ENCODE measurements at regions not wholly inside any gene's neighbourhood (a gene's known extent, or its start where the extent isn't known, plus 50 kb on each side); places are given as distances from the start of the nearest gene placed in this dataset.
"Not testable (repeated sequence)": the region's sequence is repeated elsewhere in the genome, so short reads cannot be mapped to it uniquely, and the experiment has no call there.

- Histone ChIP-seq H4K20me1 (ENCODE audit: insufficient read depth, low read length) (no peaks in the 10 kb centered on the region), H3K27me3 (ENCODE audit: insufficient read depth, low read length) (no peaks in the 10 kb centered on the region), H3K4me1 (ENCODE audit: insufficient read depth, low read length) (no peaks in the 10 kb centered on the region), H3K36me3 (ENCODE audit: insufficient read depth, low read length) (no peaks in the 10 kb centered on the region), H2AFZ (ENCODE audit: low read depth, low read length) (no peak overlapping the region), H3K27ac (ENCODE audit: low read depth, low read length) (no peak overlapping the region), H3K4me3 (ENCODE audit: insufficient read depth, low read depth, low read length) (no peak overlapping the region), H3K9me3 (ENCODE audit: insufficient read depth, low read depth, low read length) (no peaks in the 10 kb centered on the region), H3K79me2 (ENCODE audit: insufficient read depth, low read length) (no peaks in the 10 kb centered on the region), H3K9ac (ENCODE audit: low read length) (no peak overlapping the region), H3K4me2 (ENCODE audit: low read length) (no peak overlapping the region)
- Mint-ChIP-seq H3K36me3 (ENCODE audit: low read depth, unreplicated experiment) (no peaks in the 10 kb centered on the region), H3K27me3 (ENCODE audit: low read depth, unreplicated experiment) (peaks cover 16% of the 10 kb centered on the region), H3K4me3 (ENCODE audit: unreplicated experiment) (no peak overlapping the region), H3K9me3 (ENCODE audit: unreplicated experiment) (no peaks in the 10 kb centered on the region), H3K4me1 (ENCODE audit: low read depth, unreplicated experiment) (no peaks in the 10 kb centered on the region), H3K27ac (ENCODE audit: unreplicated experiment) (no peak overlapping the region)
- FAIRE-seq (no peak), DNase-seq (ENCODE audit: low read depth) (no peak)
- TF ChIP-seq, protein P1, sequence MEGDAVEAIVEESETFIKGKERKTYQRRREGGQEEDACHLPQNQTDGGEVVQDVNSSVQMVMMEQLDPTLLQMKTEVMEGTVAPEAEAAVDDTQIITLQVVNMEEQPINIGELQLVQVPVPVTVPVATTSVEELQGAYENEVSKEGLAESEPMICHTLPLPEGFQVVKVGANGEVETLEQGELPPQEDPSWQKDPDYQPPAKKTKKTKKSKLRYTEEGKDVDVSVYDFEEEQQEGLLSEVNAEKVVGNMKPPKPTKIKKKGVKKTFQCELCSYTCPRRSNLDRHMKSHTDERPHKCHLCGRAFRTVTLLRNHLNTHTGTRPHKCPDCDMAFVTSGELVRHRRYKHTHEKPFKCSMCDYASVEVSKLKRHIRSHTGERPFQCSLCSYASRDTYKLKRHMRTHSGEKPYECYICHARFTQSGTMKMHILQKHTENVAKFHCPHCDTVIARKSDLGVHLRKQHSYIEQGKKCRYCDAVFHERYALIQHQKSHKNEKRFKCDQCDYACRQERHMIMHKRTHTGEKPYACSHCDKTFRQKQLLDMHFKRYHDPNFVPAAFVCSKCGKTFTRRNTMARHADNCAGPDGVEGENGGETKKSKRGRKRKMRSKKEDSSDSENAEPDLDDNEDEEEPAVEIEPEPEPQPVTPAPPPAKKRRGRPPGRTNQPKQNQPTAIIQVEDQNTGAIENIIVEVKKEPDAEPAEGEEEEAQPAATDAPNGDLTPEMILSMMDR (IDR thresholded peaks at IDR 0.05; ENCODE audit: insufficient read depth, low read depth, low read length): no peak
- TF ChIP-seq EZH2 (IDR thresholded peaks at IDR 0.05; ENCODE audit: insufficient read depth, low read length): no peak
Observed at GRCh38 chr19:34049944-34050343, 122.4 kb upstream of the LSM14A start.

DNA sequence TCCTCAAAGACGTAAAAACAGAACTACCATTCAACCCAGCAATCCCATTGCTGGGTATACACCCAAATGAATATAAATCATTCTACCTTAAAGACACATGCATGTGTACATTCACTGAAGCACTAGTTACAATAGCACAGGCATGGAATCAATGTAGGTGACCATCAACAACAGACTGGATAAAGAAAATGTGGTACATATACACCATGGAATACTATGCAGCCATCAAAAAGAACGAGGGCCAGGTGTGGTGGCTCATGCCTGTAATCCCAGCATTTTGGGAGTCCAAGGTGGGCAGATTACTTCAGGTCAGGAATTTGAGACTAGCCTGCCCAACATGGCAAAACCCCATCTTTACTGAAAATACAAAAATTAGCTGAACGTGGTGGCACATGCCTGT, 121.9 kb upstream of the LSM14A start:
- H3K4me2 ChIP-seq (ENCODE audit: low read length); H3K27me3 ChIP-seq (ENCODE audit: insufficient read depth, low read length); H3K27ac Mint-ChIP-seq (ENCODE audit: unreplicated experiment); H2AFZ ChIP-seq (ENCODE audit: low read depth, low read length); H3K4me3 Mint-ChIP-seq (ENCODE audit: unreplicated experiment); H3K4me1 ChIP-seq (ENCODE audit: insufficient read depth, low read length); H3K36me3 ChIP-seq (ENCODE audit: insufficient read depth, low read length); H3K4me1 Mint-ChIP-seq (ENCODE audit: low read depth, unreplicated experiment); H3K9me3 Mint-ChIP-seq (ENCODE audit: unreplicated experiment); FAIRE-seq; H3K4me3 ChIP-seq (ENCODE audit: insufficient read depth, low read depth, low read length); H3K9ac ChIP-seq (ENCODE audit: low read length); H3K27ac ChIP-seq (ENCODE audit: low read depth, low read length); H3K36me3 Mint-ChIP-seq (ENCODE audit: low read depth, unreplicated experiment); H3K9me3 ChIP-seq (ENCODE audit: insufficient read depth, low read depth, low read length); H4K20me1 ChIP-seq (ENCODE audit: insufficient read depth, low read length); DNase-seq (ENCODE audit: low read depth); H3K79me2 ChIP-seq (ENCODE audit: insufficient read depth, low read length): not testable (repeated sequence)
- peaks cover 16% of the 10 kb centered on the region for H3K27me3 Mint-ChIP-seq (ENCODE audit: low read depth, unreplicated experiment)

DNA sequence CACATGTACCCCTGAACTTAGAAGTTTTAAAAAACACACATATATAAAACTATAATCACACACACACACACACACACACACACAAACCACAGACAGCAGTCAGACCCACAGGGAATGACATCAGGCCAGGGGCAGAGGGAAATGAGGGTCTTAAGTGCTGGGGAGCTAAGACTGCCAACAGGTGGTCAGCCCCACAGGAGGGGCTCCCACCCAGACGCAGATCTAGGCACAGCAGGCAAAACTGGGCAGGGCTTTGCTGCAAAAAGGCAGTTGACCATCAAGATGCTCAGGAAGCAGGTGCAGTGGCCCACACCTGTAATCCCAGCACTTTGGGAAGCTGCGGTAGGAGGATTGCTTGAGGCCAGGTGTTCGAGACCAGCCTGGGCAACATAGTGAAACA, 121.0 kb upstream of the LSM14A start:
- FAIRE-seq (no peak), DNase-seq (ENCODE audit: low read depth) (no peak)
- H3K79me2 ChIP-seq (ENCODE audit: insufficient read depth, low read length): no peaks in the 10 kb centered on the region
- H3K4me1 ChIP-seq (ENCODE audit: insufficient read depth, low read length): no peaks in the 10 kb centered on the region
- Mint-ChIP-seq H3K9me3 (ENCODE audit: unreplicated experiment) (no peaks in the 10 kb centered on the region), H3K4me3 (ENCODE audit: unreplicated experiment) (no peak overlapping the region), H3K27ac (ENCODE audit: unreplicated experiment) (no peak overlapping the region), H3K27me3 (ENCODE audit: low read depth, unreplicated experiment) (peaks cover 16% of the 10 kb centered on the region), H3K36me3 (ENCODE audit: low read depth, unreplicated experiment) (no peaks in the 10 kb centered on the region), H3K4me1 (ENCODE audit: low read depth, unreplicated experiment) (no peaks in the 10 kb centered on the region)
- H3K27me3 ChIP-seq (ENCODE audit: insufficient read depth, low read length): no peaks in the 10 kb centered on the region
- no peak overlapping the region for H3K4me2 ChIP-seq (ENCODE audit: low read length)
- H2AFZ ChIP-seq (ENCODE audit: low read depth, low read length): no peak overlapping the region
- no peak overlapping the region for H3K4me3 ChIP-seq (ENCODE audit: insufficient read depth, low read depth, low read length)
- no peak overlapping the region for H3K27ac ChIP-seq (ENCODE audit: low read depth, low read length)
- no peaks in the 10 kb centered on the region for H4K20me1 ChIP-seq (ENCODE audit: insufficient read depth, low read length)
- TF ChIP-seq, protein P1 (IDR thresholded peaks at IDR 0.05; ENCODE audit: insufficient read depth, low read depth, low read length): no peak
- no peak for TF ChIP-seq EZH2 (IDR thresholded peaks at IDR 0.05; ENCODE audit: insufficient read depth, low read length)
- H3K9ac ChIP-seq (ENCODE audit: low read length): no peak overlapping the region
- H3K9me3 ChIP-seq (ENCODE audit: insufficient read depth, low read depth, low read length): no peaks in the 10 kb centered on the region
- H3K36me3 ChIP-seq (ENCODE audit: insufficient read depth, low read length): no peaks in the 10 kb centered on the region

Measured in astrocyte (in vitro differentiated cells and primary cell).